DOHH2 (cell line): ENCODE measurements at regions not wholly inside any gene's neighbourhood (a gene's known extent, or its start where the extent isn't known, plus 50 kb on each side); places are given as distances from the start of the nearest gene placed in this dataset.

Source experiments
- CTCF ChIP-seq: fragments of 200-600 bp; sonication (generic); IDR thresholded peaks from one replicate; pipeline ENCODE4 v1.5.1; 2014; ENCODE audit warnings: antibody characterized with exemption, mild to moderate bottlenecking, low read depth, low read length; ENCODE audit not compliant: poor library complexity, severe bottlenecking
- EZH2phosphoT487 ChIP-seq: fragments of 200-600 bp; sonication (generic); IDR thresholded peaks from 2 replicates; pipeline ENCODE4 v1.6.1; 2017; ENCODE audit warnings: borderline replicate concordance, mild to moderate bottlenecking, antibody characterized with exemption, low read length, moderate library complexity, mixed read lengths

- TF ChIP-seq CTCF (no peak), EZH2phosphoT487 (no peak)
These were observed 137.9 kb downstream of the IGF1 start for GRCh38 chr12:102342281-102343006.
